DND-41 (cell line): ENCODE measurements at regions not wholly inside any gene's neighbourhood (a gene's known extent, or its start where the extent isn't known, plus 50 kb on each side); places are given as distances from the start of the nearest gene placed in this dataset.
A peak's percentile ranks its signal among the peaks of the same experiment; 100 is the strongest.

Source experiments
- ATAC-seq: fragments of 200-7000 bp; cut with Tn5 transposase; 3 replicates; pipeline ENCODE4 v1.9.1; 2021; ENCODE audit warnings: low read depth; ENCODE audit not compliant: insufficient read depth
- DNase-seq: peaks from one replicate; pipeline ENCODE4 v3.0.0-alpha.2; 2020
- H2AFZ ChIP-seq: 2 replicates; pipeline ENCODE4 v1.6.0; 2012; ENCODE audit warnings: low read depth, low read length
- H3K27ac ChIP-seq: 2 replicates; pipeline ENCODE4 v1.5.1; 2012; ENCODE audit warnings: low read length, inconsistent platforms
- H3K27me3 ChIP-seq: fragments of 200-600 bp; sonication (generic); 2 replicates; pipeline ENCODE4 v1.6.0; 2012; ENCODE audit warnings: low read length, mild to moderate bottlenecking, inconsistent platforms; ENCODE audit not compliant: insufficient read depth, poor library complexity
- H3K36me3 ChIP-seq: 2 replicates; pipeline ENCODE4 v1.5.1; 2012; ENCODE audit warnings: low read length, inconsistent platforms; ENCODE audit not compliant: insufficient read depth
- H3K4me1 ChIP-seq: 2 replicates; pipeline ENCODE4 v1.5.1; 2012; ENCODE audit warnings: mild to moderate bottlenecking, low read length; ENCODE audit not compliant: insufficient read depth
- H3K4me2 ChIP-seq: 2 replicates; pipeline ENCODE4 v1.6.0; 2012; ENCODE audit warnings: mild to moderate bottlenecking, moderate library complexity, low read length, inconsistent platforms; ENCODE audit not compliant: insufficient read depth
- H3K4me3 ChIP-seq, 2 experiments: fragments of 200-600 bp in 1 of 2; shearing (Covaris generic) in 1 of 2; 2 replicates each; pipeline ENCODE4 v1.5.1; 2012 to 2016; ENCODE audit warnings: inconsistent platforms in 2 of 2, low read length in 2 of 2, mild to moderate bottlenecking in 2 of 2, low read depth in 1 of 2, moderate library complexity in 1 of 2
- H3K79me2 ChIP-seq: 2 replicates; pipeline ENCODE4 v1.6.0; 2012; ENCODE audit warnings: low read length, inconsistent platforms; ENCODE audit not compliant: insufficient read depth
- H3K9ac ChIP-seq: 2 replicates; pipeline ENCODE4 v1.6.0; 2012; ENCODE audit warnings: low read depth, mild to moderate bottlenecking, inconsistent platforms, low read length, moderate library complexity
- H3K9me3 ChIP-seq: 2 replicates; pipeline ENCODE4 v1.5.1; 2012; ENCODE audit warnings: low read length, moderate library complexity, mild to moderate bottlenecking, inconsistent platforms; ENCODE audit not compliant: insufficient read depth, severe bottlenecking
- H4K20me1 ChIP-seq: 2 replicates; pipeline ENCODE4 v1.6.0; 2012; ENCODE audit warnings: low read length; ENCODE audit not compliant: insufficient read depth
- EZH2 ChIP-seq: IDR thresholded peaks from 3 replicates; pipeline ENCODE4 v1.6.1; 2012; ENCODE audit warnings: borderline replicate concordance, low read depth, mild to moderate bottlenecking, moderate library complexity, low read length, inconsistent platforms; ENCODE audit not compliant: severe bottlenecking
- TF ChIP-seq, protein P1 (sequence below): IDR thresholded peaks from 2 replicates; pipeline ENCODE4 v1.5.1; 2012; ENCODE audit warnings: borderline replicate concordance, low read length, moderate library complexity, mild to moderate bottlenecking; ENCODE audit not compliant: poor library complexity, severe bottlenecking; ENCODE audit errors: extremely low read depth

GRCh38 chr12:19689801-19690472 lies 250.6 kb downstream of the AEBP2 start:
- Histone ChIP-seq H3K4me1 (peaks cover 15% of the 10 kb centered on the region), H2AFZ (no peak overlapping the region), H3K27ac (no peak overlapping the region), H3K27me3 (no peaks in the 10 kb centered on the region), H3K36me3 (no peaks in the 10 kb centered on the region), H4K20me1 (no peaks in the 10 kb centered on the region), H3K79me2 (no peaks in the 10 kb centered on the region), H3K9me3 (no peaks in the 10 kb centered on the region), H3K4me2 (no peak overlapping the region), H3K9ac (no peak overlapping the region), H3K4me3 (no peak overlapping the region)
- no peak for DNase-seq
- TF ChIP-seq EZH2, result no peak
- TF ChIP-seq, protein P1, sequence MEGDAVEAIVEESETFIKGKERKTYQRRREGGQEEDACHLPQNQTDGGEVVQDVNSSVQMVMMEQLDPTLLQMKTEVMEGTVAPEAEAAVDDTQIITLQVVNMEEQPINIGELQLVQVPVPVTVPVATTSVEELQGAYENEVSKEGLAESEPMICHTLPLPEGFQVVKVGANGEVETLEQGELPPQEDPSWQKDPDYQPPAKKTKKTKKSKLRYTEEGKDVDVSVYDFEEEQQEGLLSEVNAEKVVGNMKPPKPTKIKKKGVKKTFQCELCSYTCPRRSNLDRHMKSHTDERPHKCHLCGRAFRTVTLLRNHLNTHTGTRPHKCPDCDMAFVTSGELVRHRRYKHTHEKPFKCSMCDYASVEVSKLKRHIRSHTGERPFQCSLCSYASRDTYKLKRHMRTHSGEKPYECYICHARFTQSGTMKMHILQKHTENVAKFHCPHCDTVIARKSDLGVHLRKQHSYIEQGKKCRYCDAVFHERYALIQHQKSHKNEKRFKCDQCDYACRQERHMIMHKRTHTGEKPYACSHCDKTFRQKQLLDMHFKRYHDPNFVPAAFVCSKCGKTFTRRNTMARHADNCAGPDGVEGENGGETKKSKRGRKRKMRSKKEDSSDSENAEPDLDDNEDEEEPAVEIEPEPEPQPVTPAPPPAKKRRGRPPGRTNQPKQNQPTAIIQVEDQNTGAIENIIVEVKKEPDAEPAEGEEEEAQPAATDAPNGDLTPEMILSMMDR, result no peak
- ATAC-seq, result no peak

DNA sequence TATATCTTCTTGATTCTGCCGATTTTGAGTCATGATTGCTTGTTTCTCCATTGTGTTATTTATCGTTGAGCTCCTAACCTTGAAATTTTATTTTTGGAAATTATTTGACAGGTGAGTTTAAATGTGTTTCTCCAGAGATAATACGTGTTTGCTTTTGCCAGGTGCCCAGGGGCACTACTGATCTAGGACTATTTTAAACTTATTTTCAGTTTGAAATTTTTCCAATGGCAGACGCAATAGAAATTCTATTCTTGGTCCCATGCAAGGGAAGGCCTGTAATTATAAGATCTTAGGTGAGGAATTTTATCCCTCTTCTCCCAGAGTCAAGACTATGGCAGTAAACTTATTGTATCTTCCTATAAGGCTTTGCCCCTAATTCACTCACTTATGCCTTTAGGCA lies 252.8 kb downstream of the AEBP2 start:
- ATAC-seq (no peak), DNase-seq (no peak)
- H3K9ac ChIP-seq, result no peak overlapping the region
- no peaks in the 10 kb centered on the region for H3K27me3 ChIP-seq
- no peak overlapping the region for H3K4me2 ChIP-seq
- H3K4me3 ChIP-seq, result no peak overlapping the region
- no peaks in the 10 kb centered on the region for H4K20me1 ChIP-seq
- H2AFZ ChIP-seq, result no peak overlapping the region
- no peak overlapping the region for H3K27ac ChIP-seq
- peaks cover 36% of the 10 kb centered on the region for H3K4me1 ChIP-seq
- TF ChIP-seq EZH2, result no peak
- TF ChIP-seq, protein P1, result no peak
- H3K79me2 ChIP-seq, result no peaks in the 10 kb centered on the region
- H3K9me3 ChIP-seq, result no peaks in the 10 kb centered on the region
- H3K36me3 ChIP-seq, result no peaks in the 10 kb centered on the region

DNA sequence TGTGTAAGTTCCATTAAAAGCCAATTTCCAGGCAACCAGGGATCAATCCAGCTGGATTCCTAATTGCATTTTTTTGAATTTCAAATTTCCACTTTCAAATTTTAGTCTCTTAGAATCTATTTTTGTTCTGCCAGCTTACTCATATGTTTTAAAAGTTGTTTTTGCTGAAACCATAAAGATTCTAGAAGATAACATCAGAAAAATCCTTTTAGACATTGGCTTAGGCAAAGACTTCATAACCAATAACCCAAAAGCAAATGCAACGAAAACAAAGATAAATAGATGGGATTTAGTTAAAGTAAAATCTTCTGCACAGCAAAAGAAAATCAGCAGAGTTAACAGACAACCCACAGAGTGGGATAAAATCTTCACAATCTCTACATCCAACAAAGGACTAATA lies 253.3 kb downstream of the AEBP2 start:
- H3K36me3 ChIP-seq, result no peaks in the 10 kb centered on the region
- no peak for DNase-seq
- H3K27me3 ChIP-seq, result no peaks in the 10 kb centered on the region
- H4K20me1 ChIP-seq, result no peaks in the 10 kb centered on the region
- no peak overlapping the region for H3K4me3 ChIP-seq
- H3K9ac ChIP-seq, result no peak overlapping the region
- no peak overlapping the region for H3K4me2 ChIP-seq
- ATAC-seq, result no peak
- no peak overlapping the region for H2AFZ ChIP-seq
- TF ChIP-seq, protein P1, result no peak
- TF ChIP-seq EZH2, result no peak
- no peaks in the 10 kb centered on the region for H3K79me2 ChIP-seq
- peaks cover 37% of the 10 kb centered on the region for H3K4me1 ChIP-seq
- no peaks in the 10 kb centered on the region for H3K9me3 ChIP-seq
- no peak overlapping the region for H3K27ac ChIP-seq

DNA sequence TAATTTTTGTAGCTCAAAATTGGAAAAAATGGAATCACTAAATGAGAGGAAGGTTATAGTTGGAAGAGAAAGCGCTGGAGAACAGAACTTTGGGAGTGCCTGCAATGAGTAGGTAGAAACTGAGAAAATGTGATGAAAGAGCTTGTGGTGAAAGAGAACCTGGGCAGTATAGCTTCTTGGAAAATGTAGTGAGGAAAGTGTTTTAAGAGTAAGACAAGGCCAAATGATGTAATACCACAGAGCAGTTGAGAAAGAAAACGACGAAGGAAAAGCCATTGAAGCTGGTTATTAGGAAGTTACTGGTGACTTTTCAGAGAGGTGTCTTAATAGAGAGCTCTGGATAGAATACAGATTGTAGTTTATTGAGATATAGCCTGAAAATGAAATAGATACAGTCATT lies 255.3 kb downstream of the AEBP2 start:
- Histone ChIP-seq H3K4me2 (peak overlapping the region; percentile 29), H3K4me3 (no peak overlapping the region), H3K27ac (peak overlapping the region; percentile 62), H3K9ac (peak overlapping the region; percentile 13; the same call in 1 of the 2 replicates), H3K9me3 (no peaks in the 10 kb centered on the region), H4K20me1 (no peaks in the 10 kb centered on the region), H3K27me3 (no peaks in the 10 kb centered on the region), H2AFZ (no peak overlapping the region; the same call in 1 of the 2 replicates), H3K4me1 (peaks cover 37% of the 10 kb centered on the region), H3K36me3 (no peaks in the 10 kb centered on the region), H3K79me2 (no peaks in the 10 kb centered on the region)
- no peak for TF ChIP-seq EZH2
- TF ChIP-seq, protein P1, result no peak
- ATAC-seq (peak; percentile 78), DNase-seq (no peak)
